Activated naive CD8-positive, alpha-beta T cell (primary cell): ENCODE measurements at regions not wholly inside any gene's neighbourhood (a gene's known extent, or its start where the extent isn't known, plus 50 kb on each side); places are given as distances from the start of the nearest gene placed in this dataset.
"Not testable (repeated sequence)": the region's sequence is repeated elsewhere in the genome, so short reads cannot be mapped to it uniquely, and the experiment has no call there.

Source experiments
- H3K27ac Mint-ChIP-seq: one replicate; pipeline ENCODE4 v1.8.0; 2021; ENCODE audit warnings: mixed read lengths
- H3K27me3 Mint-ChIP-seq: one replicate; pipeline ENCODE4 v1.8.0; 2021; ENCODE audit warnings: mixed read lengths
- H3K36me3 Mint-ChIP-seq: one replicate; pipeline ENCODE4 v1.8.0; 2021; ENCODE audit warnings: mixed read lengths
- H3K4me1 Mint-ChIP-seq: one replicate; pipeline ENCODE4 v1.8.0; 2021; ENCODE audit warnings: low read depth, mixed read lengths
- H3K4me3 Mint-ChIP-seq: one replicate; pipeline ENCODE4 v1.8.0; 2021; ENCODE audit warnings: mild to moderate bottlenecking, mixed read lengths
- H3K9me3 Mint-ChIP-seq: one replicate; pipeline ENCODE4 v1.8.0; 2021; ENCODE audit warnings: low read depth, mixed read lengths

GRCh38 chr15:36175741-36176291, 403.6 kb upstream of the CDIN1 start:
- H3K9me3 Mint-ChIP-seq: no peaks in the 10 kb centered on the region
- H3K4me1 Mint-ChIP-seq: no peaks in the 10 kb centered on the region
- peaks cover 1% of the 10 kb centered on the region for H3K27me3 Mint-ChIP-seq
- H3K27ac Mint-ChIP-seq: no peak overlapping the region
- H3K36me3 Mint-ChIP-seq: no peaks in the 10 kb centered on the region
- no peak overlapping the region for H3K4me3 Mint-ChIP-seq

- Mint-ChIP-seq H3K4me3 (no peak overlapping the region), H3K36me3 (no peaks in the 10 kb centered on the region), H3K27ac (no peak overlapping the region), H3K4me1 (no peaks in the 10 kb centered on the region), H3K27me3 (no peaks in the 10 kb centered on the region), H3K9me3 (no peaks in the 10 kb centered on the region)
Measured at GRCh38 chr15:36177590-36178302, 401.7 kb upstream of the CDIN1 start.

GRCh38 chr15:36178303-36178633, 401.2 kb upstream of the CDIN1 start:
- no peaks in the 10 kb centered on the region for H3K9me3 Mint-ChIP-seq
- H3K27ac Mint-ChIP-seq: no peak overlapping the region
- no peaks in the 10 kb centered on the region for H3K27me3 Mint-ChIP-seq
- H3K4me3 Mint-ChIP-seq: no peak overlapping the region
- no peaks in the 10 kb centered on the region for H3K36me3 Mint-ChIP-seq
- no peaks in the 10 kb centered on the region for H3K4me1 Mint-ChIP-seq

- no peaks in the 10 kb centered on the region for H3K4me1 Mint-ChIP-seq
- no peaks in the 10 kb centered on the region for H3K9me3 Mint-ChIP-seq
- H3K27ac Mint-ChIP-seq: no peak overlapping the region
- H3K27me3 Mint-ChIP-seq: peaks cover 1% of the 10 kb centered on the region
- H3K36me3 Mint-ChIP-seq: no peaks in the 10 kb centered on the region
- H3K4me3 Mint-ChIP-seq: no peak overlapping the region
Measured at GRCh38 chr15:36183201-36183600, 396.2 kb upstream of the CDIN1 start.

GRCh38 chr15:36185438-36185837, 394.0 kb upstream of the CDIN1 start:
- peaks cover 1% of the 10 kb centered on the region for H3K27me3 Mint-ChIP-seq

GRCh38 chr15:36185845-36186244, 393.6 kb upstream of the CDIN1 start:
- peaks cover 1% of the 10 kb centered on the region for H3K27me3 Mint-ChIP-seq

More at GRCh38 chr15:36185438-36185837, 394.0 kb upstream of the CDIN1 start:
- H3K9me3 Mint-ChIP-seq: no peaks in the 10 kb centered on the region
- H3K27ac Mint-ChIP-seq: no peak overlapping the region
- H3K36me3 Mint-ChIP-seq: no peaks in the 10 kb centered on the region
- no peak overlapping the region for H3K4me3 Mint-ChIP-seq
- no peaks in the 10 kb centered on the region for H3K4me1 Mint-ChIP-seq

GRCh38 chr15:36186376-36186775, 393.1 kb upstream of the CDIN1 start:
- no peaks in the 10 kb centered on the region for H3K36me3 Mint-ChIP-seq
- no peaks in the 10 kb centered on the region for H3K4me1 Mint-ChIP-seq
- H3K9me3 Mint-ChIP-seq: no peaks in the 10 kb centered on the region
- H3K4me3 Mint-ChIP-seq: no peak overlapping the region
- peaks cover 1% of the 10 kb centered on the region for H3K27me3 Mint-ChIP-seq
- H3K27ac Mint-ChIP-seq: no peak overlapping the region

More at GRCh38 chr15:36185845-36186244, 393.6 kb upstream of the CDIN1 start:
- Mint-ChIP-seq H3K9me3 (no peaks in the 10 kb centered on the region), H3K4me1 (no peaks in the 10 kb centered on the region), H3K36me3 (no peaks in the 10 kb centered on the region), H3K27ac (no peak overlapping the region), H3K4me3 (no peak overlapping the region)

- Mint-ChIP-seq H3K27ac (no peak overlapping the region), H3K4me1 (no peaks in the 10 kb centered on the region), H3K36me3 (no peaks in the 10 kb centered on the region), H3K9me3 (no peaks in the 10 kb centered on the region), H3K4me3 (no peak overlapping the region), H3K27me3 (no peaks in the 10 kb centered on the region)
Measured at GRCh38 chr15:36191459-36191858, 388.0 kb upstream of the CDIN1 start.

- not testable (repeated sequence) for H3K27me3 Mint-ChIP-seq, H3K36me3 Mint-ChIP-seq, H3K4me3 Mint-ChIP-seq, H3K27ac Mint-ChIP-seq, H3K4me1 Mint-ChIP-seq, H3K9me3 Mint-ChIP-seq
Measured at GRCh38 chr15:36195361-36196007, 383.9 kb upstream of the CDIN1 start.

- Mint-ChIP-seq H3K27ac (no peak overlapping the region), H3K9me3 (no peaks in the 10 kb centered on the region), H3K36me3 (no peaks in the 10 kb centered on the region), H3K4me3 (no peak overlapping the region), H3K27me3 (no peaks in the 10 kb centered on the region), H3K4me1 (no peaks in the 10 kb centered on the region)
Measured at GRCh38 chr15:36208868-36209582, 370.4 kb upstream of the CDIN1 start.

- Mint-ChIP-seq H3K4me1 (no peaks in the 10 kb centered on the region), H3K36me3 (no peaks in the 10 kb centered on the region), H3K4me3 (no peak overlapping the region), H3K27ac (no peak overlapping the region), H3K9me3 (no peaks in the 10 kb centered on the region), H3K27me3 (no peaks in the 10 kb centered on the region)
Measured at GRCh38 chr15:36210426-36210825, 369.0 kb upstream of the CDIN1 start.

GRCh38 chr15:36218322-36218721, 361.1 kb upstream of the CDIN1 start:
- H3K4me1 Mint-ChIP-seq: no peaks in the 10 kb centered on the region
- H3K4me3 Mint-ChIP-seq: no peak overlapping the region
- H3K36me3 Mint-ChIP-seq: no peaks in the 10 kb centered on the region
- peaks cover 2% of the 10 kb centered on the region for H3K27me3 Mint-ChIP-seq
- H3K27ac Mint-ChIP-seq: no peak overlapping the region
- H3K9me3 Mint-ChIP-seq: no peaks in the 10 kb centered on the region

- Mint-ChIP-seq H3K9me3 (no peaks in the 10 kb centered on the region), H3K4me3 (no peak overlapping the region), H3K4me1 (no peaks in the 10 kb centered on the region), H3K27ac (no peak overlapping the region), H3K36me3 (no peaks in the 10 kb centered on the region), H3K27me3 (peaks cover 2% of the 10 kb centered on the region)
Measured at GRCh38 chr15:36218991-36219390, 360.4 kb upstream of the CDIN1 start.

- Mint-ChIP-seq H3K4me1 (no peaks in the 10 kb centered on the region), H3K4me3 (no peak overlapping the region), H3K27me3 (peaks cover 2% of the 10 kb centered on the region), H3K36me3 (no peaks in the 10 kb centered on the region), H3K27ac (no peak overlapping the region), H3K9me3 (no peaks in the 10 kb centered on the region)
Measured at GRCh38 chr15:36221992-36222391, 357.4 kb upstream of the CDIN1 start.

- H3K4me3 Mint-ChIP-seq: no peak overlapping the region
Measured at GRCh38 chr15:36230776-36231175, 348.6 kb upstream of the CDIN1 start.

More at GRCh38 chr15:36230776-36231175, 348.6 kb upstream of the CDIN1 start:
- no peak overlapping the region for H3K27ac Mint-ChIP-seq
- no peaks in the 10 kb centered on the region for H3K9me3 Mint-ChIP-seq
- H3K27me3 Mint-ChIP-seq: no peaks in the 10 kb centered on the region
- no peaks in the 10 kb centered on the region for H3K4me1 Mint-ChIP-seq
- H3K36me3 Mint-ChIP-seq: no peaks in the 10 kb centered on the region
